Trophoblast cell (in vitro differentiated cells and primary cell): ENCODE measurements at regions not wholly inside any gene's neighbourhood (a gene's known extent, or its start where the extent isn't known, plus 50 kb on each side); places are given as distances from the start of the nearest gene placed in this dataset.
"Not testable (repeated sequence)": the region's sequence is repeated elsewhere in the genome, so short reads cannot be mapped to it uniquely, and the experiment has no call there.

ENCODE experiments used
- DNase-seq, 2 donors: peaks; one replicate each; pipeline ENCODE4 v3.0.0-alpha.2; 2016
- H2AFZ ChIP-seq: 2 replicates; pipeline ENCODE4 v1.6.1; 2013; ENCODE audit warnings: low read length, moderate library complexity, mild to moderate bottlenecking; ENCODE audit not compliant: insufficient read depth, poor library complexity
- H2AK5ac ChIP-seq: 2 replicates; pipeline ENCODE4 v1.6.1; 2013; ENCODE audit warnings: mild to moderate bottlenecking, low read length
- H2BK120ac ChIP-seq: 2 replicates; pipeline ENCODE4 v1.6.1; 2013; ENCODE audit warnings: low read length, mild to moderate bottlenecking, moderate library complexity; ENCODE audit not compliant: insufficient read depth, poor library complexity
- H2BK12ac ChIP-seq: 2 replicates; pipeline ENCODE4 v1.6.1; 2013; ENCODE audit warnings: mild to moderate bottlenecking, low read length, moderate library complexity
- H2BK5ac ChIP-seq: 2 replicates; pipeline ENCODE4 v1.6.1; 2013; ENCODE audit warnings: low read length, low read depth, moderate library complexity, mild to moderate bottlenecking; ENCODE audit not compliant: poor library complexity
- H3K14ac ChIP-seq: 2 replicates; pipeline ENCODE4 v1.6.1; 2013; ENCODE audit warnings: mild to moderate bottlenecking, low read length
- H3K18ac ChIP-seq: 2 replicates; pipeline ENCODE4 v1.6.1; 2013; ENCODE audit warnings: mild to moderate bottlenecking, low read length
- H3K23ac ChIP-seq: 2 replicates; pipeline ENCODE4 v1.6.1; 2013; ENCODE audit warnings: low read length
- H3K27ac ChIP-seq: 2 replicates; pipeline ENCODE4 v1.5.1; 2013; ENCODE audit warnings: low read depth, mild to moderate bottlenecking, inconsistent platforms, low read length, moderate library complexity
- H3K27me3 ChIP-seq: 2 replicates; pipeline ENCODE4 v1.6.1; 2013; ENCODE audit warnings: inconsistent platforms, mild to moderate bottlenecking, low read length, moderate library complexity; ENCODE audit not compliant: insufficient read depth
- H3K36me3 ChIP-seq, 2 experiments: 1 replicate in 1 of 2; 2 replicates in 1 of 2; pipeline ENCODE4 v1.6.1; 2013; ENCODE audit warnings: low read length in 2 of 2, mild to moderate bottlenecking in 2 of 2, moderate library complexity in 1 of 2; ENCODE audit not compliant: insufficient read depth in 2 of 2, control insufficient read depth in 1 of 2
- H3K4ac ChIP-seq: 2 replicates; pipeline ENCODE4 v1.6.1; 2013; ENCODE audit warnings: low read depth, mild to moderate bottlenecking, low read length, moderate library complexity
- H3K4me1 ChIP-seq, 2 experiments: 1 replicate in 1 of 2; 2 replicates in 1 of 2; pipeline ENCODE4 v1.6.1; 2013; ENCODE audit warnings: low read length in 2 of 2, mild to moderate bottlenecking in 2 of 2, moderate library complexity in 1 of 2; ENCODE audit not compliant: insufficient read depth in 2 of 2, control insufficient read depth in 1 of 2
- H3K4me2 ChIP-seq: 2 replicates; pipeline ENCODE4 v1.6.1; 2013; ENCODE audit warnings: inconsistent platforms, mild to moderate bottlenecking, low read length, moderate library complexity
- H3K4me3 ChIP-seq: 2 replicates; pipeline ENCODE4 v1.5.1; 2013; ENCODE audit warnings: mild to moderate bottlenecking, low read depth, low read length, inconsistent platforms
- H3K79me1 ChIP-seq: one replicate; pipeline ENCODE4 v1.6.1; 2013; ENCODE audit warnings: low read length
- H3K79me2 ChIP-seq: 2 replicates; pipeline ENCODE4 v1.6.1; 2013; ENCODE audit warnings: low read length, mild to moderate bottlenecking; ENCODE audit not compliant: control insufficient read depth, insufficient read depth, poor library complexity
- H3K9ac ChIP-seq: 2 replicates; pipeline ENCODE4 v1.6.1; 2013; ENCODE audit warnings: mild to moderate bottlenecking, low read length
- H3K9me3 ChIP-seq: 2 replicates; pipeline ENCODE4 v1.6.1; 2013; ENCODE audit warnings: low read depth, mild to moderate bottlenecking, control low read depth, inconsistent platforms, low read length; ENCODE audit not compliant: insufficient read depth
- H4K12ac ChIP-seq: 2 replicates; pipeline ENCODE4 v1.6.1; 2013; ENCODE audit warnings: low read depth, mild to moderate bottlenecking, low read length, moderate library complexity
- H4K8ac ChIP-seq: 2 replicates; pipeline ENCODE4 v1.6.1; 2013; ENCODE audit warnings: low read depth, mild to moderate bottlenecking, low read length, moderate library complexity
- H4K91ac ChIP-seq: one replicate; pipeline ENCODE4 v1.6.1; 2013; ENCODE audit warnings: low read depth, mild to moderate bottlenecking, low read length, moderate library complexity
- WGBS: extraction: QIAGEN DNeasy Blood & Tissue Kit; methylation state at CpG from one replicate; pipeline ENCODE4 v1.1.7; 2013; ENCODE audit warnings: missing lambda C conversion rate; ENCODE audit not compliant: insufficient read length, insufficient coverage; ENCODE audit errors: extremely low coverage; 5-methylcytosine and 5-hydroxymethylcytosine counted together

- DNase-seq, H3K79me2 ChIP-seq: not testable (repeated sequence)
- no CpG with 5 or more reads among the region's 12 CpGs for WGBS
These were observed 66.3 kb upstream of the CRYM start for GRCh38 chr16:21344361-21344912.

GRCh38 chr16:21341101-21341500, 63.0 kb upstream of the CRYM start:
- no peak overlapping the region for H3K9ac ChIP-seq
- no peaks in the 10 kb centered on the region for H3K27me3 ChIP-seq
- no peaks in the 10 kb centered on the region for H3K79me2 ChIP-seq
- H3K9me3 ChIP-seq: no peaks in the 10 kb centered on the region
- H3K79me1 ChIP-seq: no peaks in the 10 kb centered on the region
- no peak overlapping the region for H3K4me3 ChIP-seq
- H4K91ac ChIP-seq: no peak overlapping the region
- no peak overlapping the region for H3K4me2 ChIP-seq
- no peak overlapping the region for H4K12ac ChIP-seq
- H2AFZ ChIP-seq: no peak overlapping the region
- H3K18ac ChIP-seq: no peak overlapping the region
- no peak overlapping the region for H2BK12ac ChIP-seq
- no CpG with 5 or more reads among the region's 3 CpGs for WGBS
- H2BK120ac ChIP-seq: no peak overlapping the region
- H3K36me3 ChIP-seq: no peaks in the 10 kb centered on the region
- no peak for DNase-seq
- H2BK5ac ChIP-seq: no peak overlapping the region
- no peak overlapping the region for H3K23ac ChIP-seq
- no peaks in the 10 kb centered on the region for H3K4me1 ChIP-seq
- H3K27ac ChIP-seq: no peak overlapping the region
- no peak overlapping the region for H2AK5ac ChIP-seq
- no peak overlapping the region for H4K8ac ChIP-seq
- H3K4ac ChIP-seq: no peak overlapping the region
- H3K14ac ChIP-seq: no peak overlapping the region

More at GRCh38 chr16:21344361-21344912, 66.3 kb upstream of the CRYM start:
- not testable (repeated sequence) for H3K4me2 ChIP-seq, H2BK120ac ChIP-seq, H2AK5ac ChIP-seq, H3K4me1 ChIP-seq, H3K4me3 ChIP-seq, H3K4ac ChIP-seq, H3K18ac ChIP-seq, H2BK12ac ChIP-seq, H3K9ac ChIP-seq, H3K79me1 ChIP-seq, H4K12ac ChIP-seq, H3K36me3 ChIP-seq, H3K9me3 ChIP-seq, H3K23ac ChIP-seq, H3K14ac ChIP-seq, H2AFZ ChIP-seq, H3K27ac ChIP-seq, H2BK5ac ChIP-seq, H3K27me3 ChIP-seq, H4K91ac ChIP-seq, H4K8ac ChIP-seq

- H3K23ac ChIP-seq: no peak overlapping the region
- H3K9ac ChIP-seq: no peak overlapping the region
- H4K91ac ChIP-seq: no peak overlapping the region
- no peak overlapping the region for H3K27ac ChIP-seq
- no peaks in the 10 kb centered on the region for H3K36me3 ChIP-seq
- H3K9me3 ChIP-seq: no peaks in the 10 kb centered on the region
- no peak overlapping the region for H3K4me3 ChIP-seq
- no peaks in the 10 kb centered on the region for H3K27me3 ChIP-seq
- no peak overlapping the region for H4K8ac ChIP-seq
- H3K4me1 ChIP-seq: no peaks in the 10 kb centered on the region
- H2BK120ac ChIP-seq: no peak overlapping the region
- H3K79me1 ChIP-seq: no peaks in the 10 kb centered on the region
- no peak overlapping the region for H2BK5ac ChIP-seq
- H3K79me2 ChIP-seq: no peaks in the 10 kb centered on the region
- no peak overlapping the region for H3K4me2 ChIP-seq
- no peak overlapping the region for H3K4ac ChIP-seq
- H3K14ac ChIP-seq: no peak overlapping the region
- H4K12ac ChIP-seq: no peak overlapping the region
- no peak overlapping the region for H2AK5ac ChIP-seq
- H3K18ac ChIP-seq: no peak overlapping the region
- no peak for DNase-seq
- no peak overlapping the region for H2AFZ ChIP-seq
- H2BK12ac ChIP-seq: no peak overlapping the region
These were observed 61.9 kb upstream of the CRYM start for GRCh38 chr16:21339941-21340340.

- Histone ChIP-seq H3K9me3 (peaks cover 4% of the 10 kb centered on the region), H2BK120ac (no peak overlapping the region), H3K23ac (no peak overlapping the region), H2AK5ac (no peak overlapping the region), H4K12ac (no peak overlapping the region), H3K4ac (no peak overlapping the region), H3K9ac (no peak overlapping the region), H2BK5ac (no peak overlapping the region), H2AFZ (no peak overlapping the region), H3K14ac (no peak overlapping the region), H3K4me2 (no peak overlapping the region), H3K18ac (no peak overlapping the region), H4K8ac (no peak overlapping the region), H3K4me3 (no peak overlapping the region), H3K27me3 (no peaks in the 10 kb centered on the region), H2BK12ac (no peak overlapping the region), H3K36me3 (no peaks in the 10 kb centered on the region), H3K79me1 (no peaks in the 10 kb centered on the region), H3K4me1 (no peaks in the 10 kb centered on the region), H3K27ac (no peak overlapping the region), H3K79me2 (no peaks in the 10 kb centered on the region), H4K91ac (no peak overlapping the region)
- no CpG with 5 or more reads among the region's 4 CpGs for WGBS
- no peak for DNase-seq
These were observed 61.2 kb upstream of the CRYM start for GRCh38 chr16:21339269-21339641.
